Spleen (tissue), 11 donors: ENCODE measurements at regions not wholly inside any gene's neighbourhood (a gene's known extent, or its start where the extent isn't known, plus 50 kb on each side); places are given as distances from the start of the nearest gene placed in this dataset.

Experiments used
- DNase-seq: peaks from one replicate; pipeline ENCODE4 v3.0.0-alpha.2; 2020
- H3K27ac ChIP-seq, 8 donors: fragments of 200-600 bp; sonication (generic) in 7 of 8; 1 replicate in 4 of 8; 2 replicates in 4 of 8; pipeline versions ENCODE4 v1.5.0 to v1.8.0; 2016 to 2021; ENCODE audit warnings: inconsistent platforms in 4 of 8, mild to moderate bottlenecking in 4 of 8, moderate library complexity in 1 of 8
- H3K27me3 ChIP-seq, 7 donors: fragments of 200-600 bp; sonication (generic) in 6 of 7; replicated peaks in 1 of 7; 1 replicate in 4 of 7; 2 replicates in 3 of 7; pipeline versions ENCODE4 v1.5.0 to v1.8.0; 2016 to 2021; ENCODE audit warnings: inconsistent platforms in 3 of 7, mild to moderate bottlenecking in 1 of 7
- H3K36me3 ChIP-seq, 6 donors: fragments of 200-600 bp; sonication (generic) in 5 of 6; 1 replicate in 4 of 6; 2 replicates in 2 of 6; pipeline versions ENCODE4 v1.5.0 to v1.8.0; 2016 to 2021; ENCODE audit warnings: inconsistent platforms in 2 of 6
- H3K4me1 ChIP-seq, 6 donors: fragments of 200-600 bp; sonication (generic) in 5 of 6; 1 replicate in 3 of 6; 2 replicates in 3 of 6; pipeline versions ENCODE4 v1.5.0 to v1.8.0; 2016 to 2021; ENCODE audit warnings: inconsistent platforms in 3 of 6
- H3K4me3 ChIP-seq, 8 donors: fragments of 200-600 bp; sonication (generic) in 7 of 8; 1 replicate in 4 of 8; 2 replicates in 4 of 8; pipeline versions ENCODE4 v1.5.0 to v1.8.0; 2016 to 2021; ENCODE audit warnings: inconsistent platforms in 4 of 8, mild to moderate bottlenecking in 4 of 8, moderate library complexity in 2 of 8
- H3K9me3 ChIP-seq, 8 donors: fragments of 200-600 bp; sonication (generic) in 7 of 8; 1 replicate in 4 of 8; 2 replicates in 4 of 8; pipeline versions ENCODE4 v1.5.0 to v1.8.0; 2016 to 2021; ENCODE audit warnings: inconsistent platforms in 4 of 8
- CTCF ChIP-seq, 11 experiments: fragments of 200-600 bp in 7 of 11; fragments of 450-650 bp in 4 of 11; sonication (generic) in 4 of 11; IDR thresholded peaks in 8 of 11; conservative IDR thresholded peaks in 3 of 11; 1 replicate in 7 of 11; 2 replicates in 4 of 11; pipeline versions ENCODE4 v1.4.0 to v1.8.0; 2016 to 2021; ENCODE audit warnings: antibody characterized with exemption in 11 of 11, inconsistent platforms in 4 of 11, mild to moderate bottlenecking in 1 of 11
- POLR2A ChIP-seq, 3 donors: fragments of 450-650 bp; IDR thresholded peaks; one replicate each; pipeline ENCODE4 v1.5.1; 2017; ENCODE audit warnings: antibody characterized with exemption in 3 of 3, mild to moderate bottlenecking in 1 of 3
- POLR2AphosphoS5 ChIP-seq, 3 donors: sonication (generic); formaldehyde crosslinking; IDR thresholded peaks; one replicate each; pipeline ENCODE4 v1.5.1; 2017; ENCODE audit warnings: antibody characterized with exemption in 3 of 3
- WGBS, 5 donors: extraction: QIAGEN DNeasy Blood & Tissue Kit in 3 of 5; methylation state at CpG; one replicate each; pipeline versions ENCODE4 v1.1.5 to v1.1.7; 2013 to 2018; 5-methylcytosine and 5-hydroxymethylcytosine counted together
- intact Hi-C: fragments of 100-400 bp; cut with DNase I; formaldehyde crosslinking; loops from one replicate; pipeline ENCODE4 v1.15.0; 2023; ENCODE audit warnings: low total_unique reads
- donor health status: healthy with polysubstance abuse.
- donor health status: DM: no; HTN: no; CAD: no; lungs with moderate emphysema.
- donor health status: DM: no; HTN: no; CAD: no.
- donor health status: Bipolar disorder and iron deficiency.
- donor health status: healthy.
- donor health status: DM: no; HTN: no; CAD: no.
- donor health status: DM: yes; HTN: yes; CAD: no.

GRCh38 chr15:70172566-70173225 is 75.0 kb upstream of the TLE3 start:
- Histone ChIP-seq H3K4me1 (no peaks in the 10 kb centered on the region), H3K9me3 (no peaks in the 10 kb centered on the region), H3K27ac (no peak overlapping the region), H3K4me3 (no peak overlapping the region), H3K36me3 (no peaks in the 10 kb centered on the region), H3K27me3 (peaks cover 0 to 8% (median 0%) of the 10 kb centered on the region in 7 donors)
- intact Hi-C loops = no loop called here
- no peak for DNase-seq
- 81 to 95% (median 90%) methylated on average over 4 of the region's 4 CpGs for WGBS, 5 donors
- TF ChIP-seq POLR2AphosphoS5 (IDR thresholded peaks at IDR 0.05) (no peak), POLR2A (IDR thresholded peaks at IDR 0.05) (no peak), CTCF (IDR thresholded peaks at IDR 0.05 in 8 of 11, conservative IDR thresholded peaks at IDR 0.05 in 3 of 11) (no peak)

- Histone ChIP-seq H3K4me1 (peaks cover 0 to 3% (median under 1%) of the 10 kb centered on the region in 6 donors), H3K27ac (no peak overlapping the region), H3K9me3 (no peaks in the 10 kb centered on the region), H3K4me3 (no peak overlapping the region), H3K36me3 (no peaks in the 10 kb centered on the region), H3K27me3 (peaks cover 0 to 8% (median 0%) of the 10 kb centered on the region in 7 donors)
- TF ChIP-seq POLR2A (IDR thresholded peaks at IDR 0.05) (no peak), CTCF (IDR thresholded peaks at IDR 0.05 in 8 of 11, conservative IDR thresholded peaks at IDR 0.05 in 3 of 11) (no peak), POLR2AphosphoS5 (IDR thresholded peaks at IDR 0.05) (no peak)
- WGBS, 5 donors = 82 to 93% (median 89%) methylated on average over 2 of the region's 2 CpGs
- intact Hi-C loops = no loop called here
- peak; percentile 31 for DNase-seq
These were observed 74.4 kb upstream of the TLE3 start for GRCh38 chr15:70172124-70172523.

- no peaks in the 10 kb centered on the region for H3K9me3 ChIP-seq
- DNase-seq = peak; percentile 10
- peaks cover 0 to 8% (median 0%) of the 10 kb centered on the region in 7 donors for H3K27me3 ChIP-seq
- H3K4me3 ChIP-seq = no peak overlapping the region
- H3K4me1 ChIP-seq = peaks cover 0 to 11% (median 4%) of the 10 kb centered on the region in 6 donors
- no peak overlapping the region for H3K27ac ChIP-seq
- 86 to 91% (median 88%) methylated on average over 10 of the region's 10 CpGs for WGBS, 5 donors
- TF ChIP-seq POLR2AphosphoS5 (IDR thresholded peaks at IDR 0.05) = no peak
- no peaks in the 10 kb centered on the region for H3K36me3 ChIP-seq
- intact Hi-C loops = no loop called here
These were observed 73.7 kb upstream of the TLE3 start for GRCh38 chr15:70171256-70171886.

- H3K27me3 ChIP-seq = peaks cover 0 to 8% (median 0%) of the 10 kb centered on the region in 7 donors
- no peaks in the 10 kb centered on the region for H3K9me3 ChIP-seq
- no peak overlapping the region for H3K4me3 ChIP-seq
- H3K36me3 ChIP-seq = no peaks in the 10 kb centered on the region
- TF ChIP-seq POLR2AphosphoS5 (IDR thresholded peaks at IDR 0.05) = no peak
- TF ChIP-seq CTCF (IDR thresholded peaks at IDR 0.05 in 8 of 11, conservative IDR thresholded peaks at IDR 0.05 in 3 of 11) = no peak
- TF ChIP-seq POLR2A (IDR thresholded peaks at IDR 0.05) = no peak
- 84 to 95% (median 92%) methylated on average over 7 to 10 of the region's 10 CpGs for WGBS, 5 donors
- no peak overlapping the region for H3K27ac ChIP-seq
- intact Hi-C loops = no loop called here
- DNase-seq = no peak
- H3K4me1 ChIP-seq = peaks cover 0 to 23% (median 13%) of the 10 kb centered on the region in 6 donors
These were observed 72.5 kb upstream of the TLE3 start for GRCh38 chr15:70170096-70170699.
